B cell (primary cell): ENCODE measurements at regions not wholly inside any gene's neighbourhood (a gene's known extent, or its start where the extent isn't known, plus 50 kb on each side); places are given as distances from the start of the nearest gene placed in this dataset.

Experiments
- EZH2 ChIP-seq: IDR thresholded peaks from 2 replicates; pipeline ENCODE4 v1.6.1; 2012; ENCODE audit warnings: borderline replicate concordance, low read depth, mild to moderate bottlenecking, moderate library complexity, low read length; ENCODE audit not compliant: insufficient read depth, poor library complexity, severe bottlenecking
- TF ChIP-seq, protein P1 (sequence below): fragments of 200-600 bp; IDR thresholded peaks from one replicate; pipeline ENCODE4 v1.8.0; 2022; ENCODE audit warnings: antibody characterized with exemption, mild to moderate bottlenecking

DNA sequence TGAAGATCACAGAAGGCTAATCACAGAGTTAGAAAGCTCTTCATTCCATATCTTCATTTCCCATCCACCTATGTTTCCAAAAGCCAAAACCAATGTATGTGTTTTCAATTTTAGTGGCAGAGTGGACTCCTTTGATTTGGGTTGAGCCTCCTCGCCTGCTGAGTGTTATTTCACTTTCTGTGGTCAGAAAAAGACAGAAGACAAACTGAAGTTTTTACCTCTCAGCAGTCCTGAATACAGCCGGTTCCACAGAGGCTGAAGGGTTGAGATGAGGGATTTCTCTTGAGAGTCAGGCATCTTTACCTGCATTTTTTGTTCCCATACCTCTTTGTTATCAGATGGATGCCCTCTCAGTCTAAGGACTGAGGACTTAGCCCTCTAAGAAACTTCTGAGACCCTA is 659.6 kb downstream of the CCSER2 start:
- TF ChIP-seq, protein P1, sequence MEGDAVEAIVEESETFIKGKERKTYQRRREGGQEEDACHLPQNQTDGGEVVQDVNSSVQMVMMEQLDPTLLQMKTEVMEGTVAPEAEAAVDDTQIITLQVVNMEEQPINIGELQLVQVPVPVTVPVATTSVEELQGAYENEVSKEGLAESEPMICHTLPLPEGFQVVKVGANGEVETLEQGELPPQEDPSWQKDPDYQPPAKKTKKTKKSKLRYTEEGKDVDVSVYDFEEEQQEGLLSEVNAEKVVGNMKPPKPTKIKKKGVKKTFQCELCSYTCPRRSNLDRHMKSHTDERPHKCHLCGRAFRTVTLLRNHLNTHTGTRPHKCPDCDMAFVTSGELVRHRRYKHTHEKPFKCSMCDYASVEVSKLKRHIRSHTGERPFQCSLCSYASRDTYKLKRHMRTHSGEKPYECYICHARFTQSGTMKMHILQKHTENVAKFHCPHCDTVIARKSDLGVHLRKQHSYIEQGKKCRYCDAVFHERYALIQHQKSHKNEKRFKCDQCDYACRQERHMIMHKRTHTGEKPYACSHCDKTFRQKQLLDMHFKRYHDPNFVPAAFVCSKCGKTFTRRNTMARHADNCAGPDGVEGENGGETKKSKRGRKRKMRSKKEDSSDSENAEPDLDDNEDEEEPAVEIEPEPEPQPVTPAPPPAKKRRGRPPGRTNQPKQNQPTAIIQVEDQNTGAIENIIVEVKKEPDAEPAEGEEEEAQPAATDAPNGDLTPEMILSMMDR, result no peak
- TF ChIP-seq EZH2, result no peak
